NAMALWA (cell line): ENCODE measurements at regions not wholly inside any gene's neighbourhood (a gene's known extent, or its start where the extent isn't known, plus 50 kb on each side); places are given as distances from the start of the nearest gene placed in this dataset.

Experiments
- DNase-seq: peaks from one replicate; pipeline ENCODE4 v3.0.0-alpha.2; 2015; ENCODE audit warnings: low spot score

- DNase-seq: no peak
Observed at GRCh38 chr2:67516899-67517530, 119.9 kb downstream of the ETAA1 start.

GRCh38 chr2:67522148-67522547, 125.0 kb downstream of the ETAA1 start:
- no peak for DNase-seq

- DNase-seq: no peak
Observed at GRCh38 chr2:67524213-67524612, 127.1 kb downstream of the ETAA1 start.

GRCh38 chr2:67524777-67525176, 127.6 kb downstream of the ETAA1 start:
- DNase-seq: no peak

GRCh38 chr2:67526283-67526682, 129.2 kb downstream of the ETAA1 start:
- no peak for DNase-seq

- DNase-seq: peak; percentile 2
Observed at GRCh38 chr2:67528320-67528719, 131.2 kb downstream of the ETAA1 start.

GRCh38 chr2:67532387-67532786, 135.3 kb downstream of the ETAA1 start:
- DNase-seq: no peak

GRCh38 chr2:67534745-67535144, 137.6 kb downstream of the ETAA1 start:
- DNase-seq: no peak

GRCh38 chr2:67540962-67541361, 143.8 kb downstream of the ETAA1 start:
- no peak for DNase-seq

- DNase-seq: no peak
Observed at GRCh38 chr2:67544286-67544685, 147.2 kb downstream of the ETAA1 start.

- DNase-seq: no peak
Observed at GRCh38 chr2:67548317-67549201, 151.4 kb downstream of the ETAA1 start.

GRCh38 chr2:67559156-67559555, 162.0 kb downstream of the ETAA1 start:
- no peak for DNase-seq

- no peak for DNase-seq
Observed at GRCh38 chr2:67560771-67561456, 163.8 kb downstream of the ETAA1 start.

GRCh38 chr2:67561457-67561965, 164.4 kb downstream of the ETAA1 start:
- DNase-seq: no peak

GRCh38 chr2:67564076-67564475, 166.9 kb downstream of the ETAA1 start:
- DNase-seq: no peak

GRCh38 chr2:67564626-67565025, 167.5 kb downstream of the ETAA1 start:
- no peak for DNase-seq

- no peak for DNase-seq
Observed at GRCh38 chr2:67565262-67565661, 168.1 kb downstream of the ETAA1 start.

GRCh38 chr2:67565761-67566160, 168.6 kb downstream of the ETAA1 start:
- no peak for DNase-seq

GRCh38 chr2:67566285-67566684, 169.2 kb downstream of the ETAA1 start:
- no peak for DNase-seq

- DNase-seq: no peak
Observed at GRCh38 chr2:67566958-67567635, 170.0 kb downstream of the ETAA1 start.

GRCh38 chr2:67567886-67568285, 170.8 kb downstream of the ETAA1 start:
- no peak for DNase-seq

- DNase-seq: no peak
Observed at GRCh38 chr2:67570611-67571010, 173.5 kb downstream of the ETAA1 start.
